ENCODE measurements at regions not wholly inside any gene's neighbourhood (a gene's known extent, or its start where the extent isn't known, plus 50 kb on each side); places are given as distances from the start of the nearest gene placed in this dataset.

GRCh38 chr6:170163405-170164170 is 127.3 kb downstream of the DLL1 start:
- dilution Hi-C loops (cut with MboI; ENCODE audit: extremely low pct_ligation_motif_present, low sequenced_read_pairs): no loop called here
- Histone ChIP-seq H3K9ac (replicated peaks; ENCODE audit: extremely low read depth, insufficient read depth, low read length) (no peak overlapping the region), H3K9me1 (replicated peaks; ENCODE audit: control insufficient read depth, extremely low read depth, insufficient read depth, low read length) (no peaks in the 10 kb centered on the region), H3K4me2 (ENCODE audit: insufficient read depth, low read length) (no peak overlapping the region), H3K79me2 (ENCODE audit: control insufficient read depth, insufficient read depth, low read length) (no peaks in the 10 kb centered on the region), H3K36me3 (ENCODE audit: control insufficient read depth in 2 of 2, extremely low read depth in 1 of 2, insufficient read depth in 2 of 2, low read length in 2 of 2) (no peaks in the 10 kb centered on the region), H3K27ac (ENCODE audit: insufficient read depth, low read depth, low read length) (no peak overlapping the region), H2AFZ (ENCODE audit: low read depth, low read length) (no peak overlapping the region), H3K4me1 (ENCODE audit: control insufficient read depth, extremely low read depth, insufficient read depth, low read length) (no peaks in the 10 kb centered on the region), H3K9me3 (replicated peaks; ENCODE audit: control insufficient read depth, insufficient read depth, low read length) (no peaks in the 10 kb centered on the region), H3K4me3 (replicated peaks in 1 of 3; ENCODE audit: insufficient read depth in 1 of 3, low read depth in 1 of 3, low read length in 3 of 3) (no peak overlapping the region), H4K20me1 (replicated peaks; ENCODE audit: control insufficient read depth, extremely low read depth, insufficient read depth, low read length) (no peaks in the 10 kb centered on the region), H3K27me3 (ENCODE audit: control insufficient read depth in 2 of 2, insufficient read depth in 2 of 2, low read length in 2 of 2) (no peaks in the 10 kb centered on the region)
- TF ChIP-seq, protein P1, sequence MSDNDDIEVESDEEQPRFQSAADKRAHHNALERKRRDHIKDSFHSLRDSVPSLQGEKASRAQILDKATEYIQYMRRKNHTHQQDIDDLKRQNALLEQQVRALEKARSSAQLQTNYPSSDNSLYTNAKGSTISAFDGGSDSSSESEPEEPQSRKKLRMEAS (IDR thresholded peaks at IDR 0.05; ENCODE audit: insufficient read depth, insufficient read length): no peak
- TF ChIP-seq GATA2 (IDR thresholded peaks at IDR 0.05; ENCODE audit: insufficient read depth, insufficient read length, low read depth, low read length) (no peak), FOS (IDR thresholded peaks at IDR 0.05; ENCODE audit: borderline replicate concordance, insufficient read depth, low read length) (no peak), POLR2A (IDR thresholded peaks at IDR 0.05; ENCODE audit: low read depth, low read length) (no peak), EZH2 (IDR thresholded peaks at IDR 0.05; ENCODE audit: borderline replicate concordance, low read depth, low read length, severe bottlenecking) (no peak), JUN (IDR thresholded peaks at IDR 0.05; ENCODE audit: borderline replicate concordance, insufficient read depth, insufficient read length, low read depth) (no peak), MYC (IDR thresholded peaks at IDR 0.05; ENCODE audit: low read depth, low read length) (no peak), CTCF (IDR thresholded peaks at IDR 0.05; ENCODE audit: extremely low read depth in 1 of 2, insufficient read depth in 1 of 2, low read depth in 1 of 2, low read length in 2 of 2) (no peak)
- FAIRE-seq (no peak), DNase-seq (ENCODE audit: low read depth, low spot score) (no peak)
- ChIA-PET CTCF (no interaction called here), POLR2A (no interaction called here)
- intact Hi-C loops (cut with micrococcal nuclease): no loop called here
- BruUV-seq (replicated peaks): no TSS peak
